HG02973 (cell line): ENCODE measurements at regions not wholly inside any gene's neighbourhood (a gene's known extent, or its start where the extent isn't known, plus 50 kb on each side); places are given as distances from the start of the nearest gene placed in this dataset.

Experiments used
- ATAC-seq: cut with Tn5 transposase; IDR thresholded peaks from one replicate; pipeline ENCODE4 v1.9.1; 2021; ENCODE audit warnings: moderate library complexity; ENCODE audit not compliant: unreplicated experiment

- ATAC-seq = no peak
These were observed 895.4 kb upstream of the ACVR2A start for GRCh38 chr2:146949400-146949799.

- ATAC-seq = no peak
These were observed 900.2 kb upstream of the ACVR2A start for GRCh38 chr2:146944601-146945000.

- no peak for ATAC-seq
These were observed 904.7 kb upstream of the ACVR2A start for GRCh38 chr2:146939991-146940685.

- ATAC-seq = no peak
These were observed 909.9 kb upstream of the ACVR2A start for GRCh38 chr2:146934921-146935320.

- no peak for ATAC-seq
These were observed 913.7 kb upstream of the ACVR2A start for GRCh38 chr2:146931109-146931508.

GRCh38 chr2:146927080-146927711 lies 917.6 kb upstream of the ACVR2A start:
- no peak for ATAC-seq

GRCh38 chr2:146918280-146918679 lies 926.5 kb upstream of the ACVR2A start:
- no peak for ATAC-seq

- no peak for ATAC-seq
These were observed 927.3 kb upstream of the ACVR2A start for GRCh38 chr2:146917431-146918042.

- ATAC-seq = no peak
These were observed 927.9 kb upstream of the ACVR2A start for GRCh38 chr2:146916914-146917313.

- no peak for ATAC-seq
These were observed 931.4 kb upstream of the ACVR2A start for GRCh38 chr2:146913476-146913875.

GRCh38 chr2:146912536-146912935 lies 932.3 kb upstream of the ACVR2A start:
- no peak for ATAC-seq

GRCh38 chr2:146908776-146909175 lies 936.1 kb upstream of the ACVR2A start:
- no peak for ATAC-seq

- ATAC-seq = no peak
These were observed 946.7 kb upstream of the ACVR2A start for GRCh38 chr2:146898083-146898482.

- ATAC-seq = no peak
These were observed 950.3 kb upstream of the ACVR2A start for GRCh38 chr2:146894514-146894913.

- ATAC-seq = no peak
These were observed 951.3 kb upstream of the ACVR2A start for GRCh38 chr2:146893500-146894041.

- no peak for ATAC-seq
These were observed 954.3 kb upstream of the ACVR2A start for GRCh38 chr2:146890491-146890890.

- no peak for ATAC-seq
These were observed 964.9 kb upstream of the ACVR2A start for GRCh38 chr2:146879882-146880281.

- no peak for ATAC-seq
These were observed 970.6 kb upstream of the ACVR2A start for GRCh38 chr2:146874260-146874658.

- no peak for ATAC-seq
These were observed 971.1 kb upstream of the ACVR2A start for GRCh38 chr2:146873646-146874259.

GRCh38 chr2:146873056-146873455 lies 971.8 kb upstream of the ACVR2A start:
- no peak for ATAC-seq

GRCh38 chr2:146870691-146871090 lies 974.1 kb upstream of the ACVR2A start:
- ATAC-seq = no peak

- ATAC-seq = no peak
These were observed 975.5 kb upstream of the ACVR2A start for GRCh38 chr2:146869328-146869727.
